Astrocyte (in vitro differentiated cells and primary cell): ENCODE measurements at regions not wholly inside any gene's neighbourhood (a gene's known extent, or its start where the extent isn't known, plus 50 kb on each side); places are given as distances from the start of the nearest gene placed in this dataset.

Source experiments
- DNase-seq: peaks from one replicate; pipeline ENCODE4 v3.0.0-alpha.2; 2010; ENCODE audit warnings: low read depth
- FAIRE-seq: peaks from 2 replicates; lab custom pipeline; 2011; peaks lifted over from hg19 to GRCh38; lab: Jason Lieb, UNC
- H2AFZ ChIP-seq: 2 replicates; pipeline ENCODE4 v1.6.0; 2012; ENCODE audit warnings: low read depth, low read length, inconsistent platforms
- H3K27ac ChIP-seq: 2 replicates; pipeline ENCODE4 v1.5.1; 2011; ENCODE audit warnings: low read depth, low read length, inconsistent platforms
- H3K27me3 ChIP-seq: 2 replicates; pipeline ENCODE4 v1.6.0; 2011; ENCODE audit warnings: low read length, inconsistent platforms; ENCODE audit not compliant: insufficient read depth
- H3K36me3 ChIP-seq: 2 replicates; pipeline ENCODE4 v1.5.1; 2011; ENCODE audit warnings: low read length, inconsistent platforms; ENCODE audit not compliant: insufficient read depth
- H3K4me1 ChIP-seq: 2 replicates; pipeline ENCODE4 v1.5.1; 2011; ENCODE audit warnings: low read length, inconsistent platforms; ENCODE audit not compliant: insufficient read depth
- H3K4me2 ChIP-seq: 2 replicates; pipeline ENCODE4 v1.6.0; 2012; ENCODE audit warnings: low read length, inconsistent platforms
- H3K4me3 ChIP-seq: 2 replicates; pipeline ENCODE4 v1.5.1; 2011; ENCODE audit warnings: low read depth, mild to moderate bottlenecking, low read length, inconsistent platforms; ENCODE audit not compliant: insufficient read depth
- H3K79me2 ChIP-seq: 2 replicates; pipeline ENCODE4 v1.6.0; 2012; ENCODE audit warnings: mild to moderate bottlenecking, low read length, inconsistent platforms; ENCODE audit not compliant: insufficient read depth
- H3K9ac ChIP-seq: 2 replicates; pipeline ENCODE4 v1.6.0; 2012; ENCODE audit warnings: mild to moderate bottlenecking, low read length, inconsistent platforms
- H3K9me3 ChIP-seq: 2 replicates; pipeline ENCODE4 v1.5.1; 2012; ENCODE audit warnings: low read depth, mild to moderate bottlenecking, low read length, inconsistent platforms; ENCODE audit not compliant: insufficient read depth
- H4K20me1 ChIP-seq: 2 replicates; pipeline ENCODE4 v1.6.0; 2012; ENCODE audit warnings: low read length, inconsistent platforms; ENCODE audit not compliant: insufficient read depth
- H3K27ac Mint-ChIP-seq: one replicate; pipeline ENCODE4 v1.8.0; 2021; ENCODE audit warnings: mild to moderate bottlenecking, mixed read lengths; ENCODE audit not compliant: unreplicated experiment
- H3K27me3 Mint-ChIP-seq: one replicate; pipeline ENCODE4 v1.8.0; 2021; ENCODE audit warnings: low read depth, mixed read lengths; ENCODE audit not compliant: unreplicated experiment
- H3K36me3 Mint-ChIP-seq: one replicate; pipeline ENCODE4 v1.8.0; 2021; ENCODE audit warnings: low read depth, mixed read lengths; ENCODE audit not compliant: unreplicated experiment
- H3K4me1 Mint-ChIP-seq: one replicate; pipeline ENCODE4 v1.8.0; 2021; ENCODE audit warnings: low read depth, mixed read lengths; ENCODE audit not compliant: unreplicated experiment
- H3K4me3 Mint-ChIP-seq: one replicate; pipeline ENCODE4 v1.8.0; 2021; ENCODE audit warnings: mild to moderate bottlenecking, moderate library complexity, mixed read lengths; ENCODE audit not compliant: unreplicated experiment
- H3K9me3 Mint-ChIP-seq: one replicate; pipeline ENCODE4 v1.8.0; 2021; ENCODE audit warnings: mild to moderate bottlenecking, mixed read lengths; ENCODE audit not compliant: unreplicated experiment
- CTCF ChIP-seq: IDR thresholded peaks from 2 replicates; pipeline ENCODE4 v1.5.1; 2011; ENCODE audit warnings: low read depth, mild to moderate bottlenecking, inconsistent platforms, low read length, moderate library complexity; ENCODE audit not compliant: insufficient read depth
- EZH2 ChIP-seq: IDR thresholded peaks from 2 replicates; pipeline ENCODE4 v1.6.1; 2012; ENCODE audit warnings: mild to moderate bottlenecking, low read length, inconsistent platforms; ENCODE audit not compliant: insufficient read depth

GRCh38 chr4:100649417-100649816 lies 131.6 kb upstream of the EMCN start:
- H3K4me1 ChIP-seq = no peaks in the 10 kb centered on the region
- DNase-seq = peak; percentile 8
- Mint-ChIP-seq H3K36me3 (no peaks in the 10 kb centered on the region), H3K4me1 (peaks cover 1% of the 10 kb centered on the region), H3K9me3 (no peaks in the 10 kb centered on the region), H3K4me3 (no peak overlapping the region), H3K27ac (no peak overlapping the region), H3K27me3 (no peaks in the 10 kb centered on the region)
- H3K36me3 ChIP-seq = no peaks in the 10 kb centered on the region
- no peaks in the 10 kb centered on the region for H4K20me1 ChIP-seq
- no peak overlapping the region for H3K27ac ChIP-seq
- no peak overlapping the region for H2AFZ ChIP-seq
- peak overlapping the region; percentile 19 for H3K4me2 ChIP-seq
- no peak overlapping the region for H3K4me3 ChIP-seq
- TF ChIP-seq EZH2 = no peak
- no peak for TF ChIP-seq CTCF
- no peaks in the 10 kb centered on the region for H3K27me3 ChIP-seq
- no peaks in the 10 kb centered on the region for H3K9me3 ChIP-seq
- no peaks in the 10 kb centered on the region for H3K79me2 ChIP-seq
- H3K9ac ChIP-seq = no peak overlapping the region
- no peak for FAIRE-seq

- Histone ChIP-seq H3K36me3 (no peaks in the 10 kb centered on the region), H3K4me1 (no peaks in the 10 kb centered on the region), H4K20me1 (no peaks in the 10 kb centered on the region), H3K4me2 (no peak overlapping the region), H2AFZ (no peak overlapping the region), H3K9me3 (no peaks in the 10 kb centered on the region), H3K9ac (no peak overlapping the region), H3K79me2 (no peaks in the 10 kb centered on the region), H3K4me3 (no peak overlapping the region), H3K27me3 (no peaks in the 10 kb centered on the region), H3K27ac (no peak overlapping the region)
- H3K27me3 Mint-ChIP-seq = no peaks in the 10 kb centered on the region
- H3K36me3 Mint-ChIP-seq = no peaks in the 10 kb centered on the region
- no peak overlapping the region for H3K27ac Mint-ChIP-seq
- no peaks in the 10 kb centered on the region for H3K4me1 Mint-ChIP-seq
- H3K4me3 Mint-ChIP-seq = no peak overlapping the region
- TF ChIP-seq EZH2 (no peak), CTCF (no peak)
- DNase-seq (no peak), FAIRE-seq (no peak)
- no peaks in the 10 kb centered on the region for H3K9me3 Mint-ChIP-seq
Measured at GRCh38 chr4:100644150-100644549, 126.3 kb upstream of the EMCN start.

- Histone ChIP-seq H4K20me1 (no peaks in the 10 kb centered on the region), H3K27ac (no peak overlapping the region), H3K9me3 (no peaks in the 10 kb centered on the region), H3K9ac (no peak overlapping the region), H3K4me3 (no peak overlapping the region), H3K79me2 (no peaks in the 10 kb centered on the region), H3K4me1 (no peaks in the 10 kb centered on the region), H3K27me3 (no peaks in the 10 kb centered on the region), H3K36me3 (no peaks in the 10 kb centered on the region), H3K4me2 (no peak overlapping the region), H2AFZ (no peak overlapping the region)
- Mint-ChIP-seq H3K9me3 (no peaks in the 10 kb centered on the region), H3K27me3 (no peaks in the 10 kb centered on the region), H3K4me1 (no peaks in the 10 kb centered on the region), H3K27ac (no peak overlapping the region), H3K4me3 (no peak overlapping the region), H3K36me3 (no peaks in the 10 kb centered on the region)
- FAIRE-seq = no peak
- no peak for TF ChIP-seq EZH2
- no peak for TF ChIP-seq CTCF
- no peak for DNase-seq
Measured at GRCh38 chr4:100641336-100641735, 123.5 kb upstream of the EMCN start.
